Breast epithelium (tissue), 3 donors: ENCODE measurements at regions not wholly inside any gene's neighbourhood (a gene's known extent, or its start where the extent isn't known, plus 50 kb on each side); places are given as distances from the start of the nearest gene placed in this dataset.

Source experiments
- POLR2A ChIP-seq: fragments of 450-650 bp; IDR thresholded peaks from one replicate; pipeline ENCODE4 v1.6.1; 2016; ENCODE audit warnings: antibody characterized with exemption, mild to moderate bottlenecking, moderate library complexity
- TF ChIP-seq, protein P1 (sequence below), 3 donors: fragments of 450-650 bp; IDR thresholded peaks; one replicate each; pipeline ENCODE4 v1.5.1; 2016 to 2017; ENCODE audit warnings: antibody characterized with exemption in 3 of 3, mild to moderate bottlenecking in 3 of 3, moderate library complexity in 3 of 3

- TF ChIP-seq, protein P1, sequence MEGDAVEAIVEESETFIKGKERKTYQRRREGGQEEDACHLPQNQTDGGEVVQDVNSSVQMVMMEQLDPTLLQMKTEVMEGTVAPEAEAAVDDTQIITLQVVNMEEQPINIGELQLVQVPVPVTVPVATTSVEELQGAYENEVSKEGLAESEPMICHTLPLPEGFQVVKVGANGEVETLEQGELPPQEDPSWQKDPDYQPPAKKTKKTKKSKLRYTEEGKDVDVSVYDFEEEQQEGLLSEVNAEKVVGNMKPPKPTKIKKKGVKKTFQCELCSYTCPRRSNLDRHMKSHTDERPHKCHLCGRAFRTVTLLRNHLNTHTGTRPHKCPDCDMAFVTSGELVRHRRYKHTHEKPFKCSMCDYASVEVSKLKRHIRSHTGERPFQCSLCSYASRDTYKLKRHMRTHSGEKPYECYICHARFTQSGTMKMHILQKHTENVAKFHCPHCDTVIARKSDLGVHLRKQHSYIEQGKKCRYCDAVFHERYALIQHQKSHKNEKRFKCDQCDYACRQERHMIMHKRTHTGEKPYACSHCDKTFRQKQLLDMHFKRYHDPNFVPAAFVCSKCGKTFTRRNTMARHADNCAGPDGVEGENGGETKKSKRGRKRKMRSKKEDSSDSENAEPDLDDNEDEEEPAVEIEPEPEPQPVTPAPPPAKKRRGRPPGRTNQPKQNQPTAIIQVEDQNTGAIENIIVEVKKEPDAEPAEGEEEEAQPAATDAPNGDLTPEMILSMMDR (IDR thresholded peaks at IDR 0.05), result no peak
- TF ChIP-seq POLR2A, result no peak
Measured at GRCh38 chr7:123292227-123292626, 92.5 kb upstream of the SLC13A1 start.
